HEK293T (cell line): ENCODE measurements at regions not wholly inside any gene's neighbourhood (a gene's known extent, or its start where the extent isn't known, plus 50 kb on each side); places are given as distances from the start of the nearest gene placed in this dataset.

Experiments
- CTCF ChIA-PET: fragments of 350-600 bp; formaldehyde crosslinking; extraction: SDS; loops from one replicate; lab custom pipeline; 2021; ENCODE audit warnings: antibody characterized with exemption, inconsistent platforms; lab: Yijun Ruan, JAX
- POLR2A ChIA-PET: fragments of 350-600 bp; formaldehyde crosslinking; extraction: SDS; loops from one replicate; lab custom pipeline; 2020; ENCODE audit warnings: antibody characterized with exemption, inconsistent platforms; lab: Yijun Ruan, JAX
- DNase-seq: peaks from one replicate; pipeline ENCODE4 v3.0.0; 2012; ENCODE audit warnings: mixed read lengths; ENCODE audit errors: extremely low spot score
- ARNT ChIP-seq: fragments of 450-650 bp; IDR thresholded peaks from 2 replicates; pipeline ENCODE4 v1.6.1; 2017; ENCODE audit warnings: mild to moderate bottlenecking
- BHLHE40 ChIP-seq: fragments of 450-650 bp; IDR thresholded peaks from 2 replicates; pipeline ENCODE4 v1.6.1; 2016; ENCODE audit warnings: mild to moderate bottlenecking, moderate library complexity, borderline replicate concordance
- CTBP1 ChIP-seq: fragments of 450-650 bp; IDR thresholded peaks from 2 replicates; pipeline ENCODE4 v1.6.1; 2016; ENCODE audit warnings: borderline replicate concordance
- ELF4 ChIP-seq: fragments of 450-650 bp; IDR thresholded peaks from 2 replicates; pipeline ENCODE4 v1.6.1; 2017; ENCODE audit warnings: antibody characterized with exemption
- FOXA1 ChIP-seq: fragments of 450-650 bp; IDR thresholded peaks from 2 replicates; pipeline ENCODE4 v1.6.1; 2016; ENCODE audit warnings: mild to moderate bottlenecking
- FOXK2 ChIP-seq: fragments of 450-650 bp; IDR thresholded peaks from 2 replicates; pipeline ENCODE4 v1.6.1; 2016; ENCODE audit warnings: mild to moderate bottlenecking
- FOXM1 ChIP-seq: fragments of 450-650 bp; IDR thresholded peaks from 2 replicates; pipeline ENCODE4 v1.6.1; 2017; ENCODE audit warnings: mild to moderate bottlenecking, borderline replicate concordance
- HDGF ChIP-seq: fragments of 450-650 bp; IDR thresholded peaks from 2 replicates; pipeline ENCODE4 v1.6.1; 2017; ENCODE audit warnings: antibody characterized with exemption, borderline replicate concordance
- L3MBTL2 ChIP-seq: fragments of 450-650 bp; conservative IDR thresholded peaks from 2 replicates; pipeline ENCODE4 v1.6.1; 2016; ENCODE audit warnings: mild to moderate bottlenecking
- LEF1 ChIP-seq: fragments of 450-650 bp; IDR thresholded peaks from 2 replicates; pipeline ENCODE4 v1.6.1; 2017; ENCODE audit warnings: mild to moderate bottlenecking, borderline replicate concordance
- NFRKB ChIP-seq: fragments of 450-650 bp; IDR thresholded peaks from 2 replicates; pipeline ENCODE4 v1.6.1; 2016; ENCODE audit warnings: mild to moderate bottlenecking, moderate library complexity
- SP1 ChIP-seq: fragments of 450-650 bp; IDR thresholded peaks from 2 replicates; pipeline ENCODE4 v1.6.1; 2017
- SUZ12 ChIP-seq: fragments of 450-650 bp; IDR thresholded peaks from 2 replicates; pipeline ENCODE4 v1.6.1; 2016; ENCODE audit warnings: mild to moderate bottlenecking
- TARDBP ChIP-seq: fragments of 450-650 bp; IDR thresholded peaks from 2 replicates; pipeline ENCODE4 v1.6.1; 2016
- ZNF384 ChIP-seq: fragments of 450-650 bp; IDR thresholded peaks from 2 replicates; pipeline ENCODE4 v1.6.1; 2016
- TF ChIP-seq, protein P1 (sequence below): fragments of 450-650 bp; IDR thresholded peaks from 2 replicates; pipeline ENCODE4 v1.6.1; 2016

DNA sequence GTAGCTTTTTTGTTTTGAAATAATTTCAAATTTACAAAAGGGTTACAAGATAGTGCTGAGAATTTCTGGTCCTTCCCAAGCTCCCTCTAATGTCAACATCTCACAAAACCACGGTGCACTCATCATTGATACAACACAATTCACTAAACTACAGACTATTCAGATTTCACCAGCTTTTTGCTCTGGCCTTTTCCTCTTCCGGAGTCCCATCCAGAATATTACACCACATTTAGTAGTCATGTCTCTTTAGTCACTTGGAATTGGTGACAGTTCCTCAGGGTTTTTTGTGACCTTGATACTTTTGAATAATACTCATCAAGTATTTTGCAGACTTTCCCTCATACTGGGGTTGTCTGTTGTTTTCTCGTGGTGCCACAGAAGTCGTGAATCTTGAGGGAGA, 484.0 kb downstream of the GADD45G start:
- no peak for TF ChIP-seq ELF4
- TF ChIP-seq, protein P1, sequence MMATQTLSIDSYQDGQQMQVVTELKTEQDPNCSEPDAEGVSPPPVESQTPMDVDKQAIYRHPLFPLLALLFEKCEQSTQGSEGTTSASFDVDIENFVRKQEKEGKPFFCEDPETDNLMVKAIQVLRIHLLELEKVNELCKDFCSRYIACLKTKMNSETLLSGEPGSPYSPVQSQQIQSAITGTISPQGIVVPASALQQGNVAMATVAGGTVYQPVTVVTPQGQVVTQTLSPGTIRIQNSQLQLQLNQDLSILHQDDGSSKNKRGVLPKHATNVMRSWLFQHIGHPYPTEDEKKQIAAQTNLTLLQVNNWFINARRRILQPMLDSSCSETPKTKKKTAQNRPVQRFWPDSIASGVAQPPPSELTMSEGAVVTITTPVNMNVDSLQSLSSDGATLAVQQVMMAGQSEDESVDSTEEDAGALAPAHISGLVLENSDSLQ, result no peak
- TF ChIP-seq LEF1, result no peak
- no peak for TF ChIP-seq CTBP1
- TF ChIP-seq SUZ12, result no peak
- no peak for TF ChIP-seq NFRKB
- no peak for TF ChIP-seq SP1
- TF ChIP-seq FOXK2, result no peak
- TF ChIP-seq FOXA1, result no peak
- DNase-seq, result no peak
- ChIA-PET CTCF (interaction anchor here (1.4 kb wide), 1 partner anchor 495 kb away, joined by 4 read pairs; no protein-coding TSS in a partner anchor), POLR2A (no interaction called here)

DNA sequence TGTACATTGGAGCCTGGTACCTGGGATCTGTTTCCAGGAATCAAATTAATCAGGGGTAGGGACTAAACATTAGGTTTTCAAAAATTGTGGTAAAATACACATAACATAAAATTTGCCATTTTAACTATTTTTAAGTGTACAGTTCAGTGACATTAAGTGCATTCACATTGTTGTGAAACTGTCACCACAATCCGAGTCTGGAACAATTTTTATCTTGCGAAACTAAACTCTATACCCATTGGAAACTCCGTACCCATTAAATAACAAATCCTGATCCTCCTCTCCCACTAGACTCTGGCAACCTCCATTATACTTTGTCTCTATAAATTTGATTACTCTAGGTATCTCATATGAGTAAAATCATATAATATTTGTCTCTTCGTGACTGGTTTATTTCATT, 486.2 kb downstream of the GADD45G start:
- DNase-seq, result no peak
- ChIA-PET POLR2A (interaction anchor here (0.6 kb wide), 1 partner anchor 79 kb away, joined by 3 read pairs; no protein-coding TSS in a partner anchor), CTCF (no interaction called here)
- no peak for TF ChIP-seq FOXM1
- no peak for TF ChIP-seq TARDBP
- no peak for TF ChIP-seq L3MBTL2
- no peak for TF ChIP-seq SP1
- no peak for TF ChIP-seq ZNF384
- no peak for TF ChIP-seq SUZ12
- no peak for TF ChIP-seq NFRKB
- no peak for TF ChIP-seq CTBP1
- TF ChIP-seq FOXA1, result no peak
- no peak for TF ChIP-seq BHLHE40
- TF ChIP-seq, protein P1, result no peak
- TF ChIP-seq FOXK2, result no peak
- no peak for TF ChIP-seq ELF4
- no peak for TF ChIP-seq ARNT

DNA sequence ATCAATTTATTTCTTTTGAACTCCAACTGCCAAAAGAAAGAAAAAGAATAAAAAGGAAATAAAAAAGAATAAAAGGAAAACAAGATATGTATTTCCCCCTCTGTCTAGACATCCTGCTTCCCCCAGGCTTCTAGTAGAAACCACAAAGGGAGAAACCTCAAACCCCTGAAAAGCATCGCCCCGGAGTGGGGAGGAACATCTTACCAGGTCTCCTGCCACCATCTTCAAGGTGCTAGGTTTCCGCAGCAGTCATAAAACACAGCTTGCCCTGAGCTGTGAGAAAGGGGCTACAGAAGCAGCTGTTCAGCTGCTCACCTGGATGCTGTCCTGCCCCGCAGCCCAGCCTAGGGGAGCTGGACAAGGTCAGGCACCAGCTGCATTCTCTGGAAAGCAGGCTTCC, 487.7 kb downstream of the GADD45G start:
- no peak for DNase-seq
- POLR2A ChIA-PET, result no interaction called here
- TF ChIP-seq CTBP1, result no peak
- no peak for TF ChIP-seq HDGF
- no peak for TF ChIP-seq L3MBTL2
- no peak for TF ChIP-seq SP1
- no peak for TF ChIP-seq BHLHE40
- TF ChIP-seq ARNT, result no peak
- no peak for TF ChIP-seq FOXK2
- TF ChIP-seq, protein P1, result no peak
- TF ChIP-seq TARDBP, result no peak
- TF ChIP-seq LEF1, result no peak
- TF ChIP-seq ZNF384, result no peak
- no peak for TF ChIP-seq SUZ12
- TF ChIP-seq NFRKB, result no peak
- no peak for TF ChIP-seq FOXA1
- no peak for TF ChIP-seq ELF4
- CTCF ChIA-PET, result no interaction called here

DNA sequence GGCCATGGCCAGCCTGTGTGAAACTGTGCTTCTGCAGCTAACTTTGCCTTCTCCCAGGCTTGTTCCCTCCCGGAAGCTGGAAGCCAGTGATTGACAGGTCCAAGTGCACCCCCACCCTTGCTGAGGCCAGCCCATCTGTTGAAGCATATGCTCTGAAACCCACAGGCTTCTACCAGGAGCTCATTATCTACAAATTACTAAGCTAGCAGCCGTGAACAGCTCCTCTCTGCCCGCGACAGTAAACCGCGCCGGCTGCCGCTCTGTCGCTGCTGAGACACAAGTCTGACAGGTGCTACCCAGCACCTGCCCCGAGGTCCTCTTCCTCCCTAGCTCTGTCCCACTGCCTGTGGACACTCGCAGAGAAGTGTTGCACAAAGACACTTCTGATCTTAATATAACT, 490.9 kb downstream of the GADD45G start:
- CTCF ChIA-PET, result interaction anchor here (1.1 to 1.5 kb wide), 3 partner anchors 492 to 502 kb away, joined by 3 to 6 read pairs (median 4); no protein-coding TSS in a partner anchor
- DNase-seq, result no peak
- TF ChIP-seq FOXA1, result no peak
- TF ChIP-seq ZNF384, result no peak
- TF ChIP-seq LEF1, result no peak
- TF ChIP-seq BHLHE40, result no peak
- no peak for TF ChIP-seq SP1
- TF ChIP-seq FOXM1, result no peak
- no peak for TF ChIP-seq TARDBP
- TF ChIP-seq, protein P1, result peak; percentile 56
- POLR2A ChIA-PET, result interaction anchor here (1.5 kb wide), 1 partner anchor 491 kb away, joined by 5 read pairs; the partner anchor contains the start of gene GADD45G

DNA sequence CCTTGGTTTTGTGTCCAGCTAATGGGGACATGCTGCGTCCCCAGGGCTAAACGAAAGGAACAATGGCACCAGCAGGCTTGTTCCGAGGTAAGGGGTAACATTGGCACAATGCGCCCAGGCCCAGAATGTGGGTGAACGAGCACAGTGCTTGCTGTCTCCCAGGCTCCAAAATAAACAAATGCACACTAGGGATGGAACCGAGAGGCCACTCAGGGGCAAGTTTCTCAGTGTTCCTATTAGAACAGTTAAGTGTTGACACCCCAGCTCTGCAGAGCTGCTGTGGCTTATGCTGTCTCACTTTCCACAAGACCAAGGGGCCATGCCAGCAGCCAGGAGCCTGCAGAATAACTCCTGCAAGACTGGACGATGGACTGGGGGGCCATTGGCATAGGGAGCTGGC, 492.4 kb downstream of the GADD45G start:
- TF ChIP-seq, protein P1, result no peak
- TF ChIP-seq SUZ12 (no peak), FOXK2 (no peak), CTBP1 (no peak), LEF1 (no peak), HDGF (no peak), ARNT (no peak), TARDBP (no peak), ELF4 (no peak), BHLHE40 (no peak)
- POLR2A ChIA-PET, result no interaction called here
- CTCF ChIA-PET, result interaction anchor here (0.6 to 2.0 kb wide), 4 partner anchors 177 to 503 kb away, joined by 3 to 11 read pairs (median 6); no protein-coding TSS in a partner anchor
- no peak for DNase-seq
